ENCODE measurements at regions not wholly inside any gene's neighbourhood (a gene's known extent, or its start where the extent isn't known, plus 50 kb on each side); places are given as distances from the start of the nearest gene placed in this dataset.

- TF ChIP-seq CTCF (IDR thresholded peaks at IDR 0.05; ENCODE audit: insufficient read depth, low read length, severe bottlenecking), result no peak
- DNase-seq (ENCODE audit: low read depth), result no peak
- no peaks in the 10 kb centered on the region for H3K27me3 ChIP-seq (ENCODE audit: control insufficient read depth, insufficient read depth, low read length)
- no peak for FAIRE-seq
- no peak overlapping the region for H3K4me3 ChIP-seq (ENCODE audit: low read depth, low read length)
- H3K36me3 ChIP-seq (ENCODE audit: control insufficient read depth, insufficient read depth, low read length), result no peaks in the 10 kb centered on the region
Observed at GRCh38 chr3:176926034-176926433, 271.2 kb downstream of the TBL1XR1 start.

GRCh38 chr3:176920766-176921160 is 276.5 kb downstream of the TBL1XR1 start:
- TF ChIP-seq CTCF (IDR thresholded peaks at IDR 0.05; ENCODE audit: insufficient read depth, low read length, severe bottlenecking), result no peak
- FAIRE-seq, result no peak
- Histone ChIP-seq H3K36me3 (ENCODE audit: control insufficient read depth, insufficient read depth, low read length) (no peaks in the 10 kb centered on the region), H3K4me3 (ENCODE audit: low read depth, low read length) (no peak overlapping the region), H3K27me3 (ENCODE audit: control insufficient read depth, insufficient read depth, low read length) (no peaks in the 10 kb centered on the region)
- DNase-seq (ENCODE audit: low read depth), result peak; percentile 41

GRCh38 chr3:176919836-176920765 is 277.2 kb downstream of the TBL1XR1 start:
- no peaks in the 10 kb centered on the region for H3K36me3 ChIP-seq (ENCODE audit: control insufficient read depth, insufficient read depth, low read length)
- no peak overlapping the region for H3K4me3 ChIP-seq (ENCODE audit: low read depth, low read length)
- no peak for TF ChIP-seq CTCF (IDR thresholded peaks at IDR 0.05; ENCODE audit: insufficient read depth, low read length, severe bottlenecking)
- no peaks in the 10 kb centered on the region for H3K27me3 ChIP-seq (ENCODE audit: control insufficient read depth, insufficient read depth, low read length)
- DNase-seq (ENCODE audit: low read depth) (peak; percentile 93), FAIRE-seq (peak; percentile 96)

- FAIRE-seq (peak; percentile 70), DNase-seq (ENCODE audit: low read depth) (peak; percentile 92)
- TF ChIP-seq CTCF (IDR thresholded peaks at IDR 0.05; ENCODE audit: insufficient read depth, low read length, severe bottlenecking), result no peak
- H3K27me3 ChIP-seq (ENCODE audit: control insufficient read depth, insufficient read depth, low read length), result no peaks in the 10 kb centered on the region
- H3K4me3 ChIP-seq (ENCODE audit: low read depth, low read length), result no peak overlapping the region
- H3K36me3 ChIP-seq (ENCODE audit: control insufficient read depth, insufficient read depth, low read length), result no peaks in the 10 kb centered on the region
Observed at GRCh38 chr3:176916777-176917176, 280.5 kb downstream of the TBL1XR1 start.

- DNase-seq (ENCODE audit: low read depth) (peak; percentile 97), FAIRE-seq (no peak)
- Histone ChIP-seq H3K27me3 (ENCODE audit: control insufficient read depth, insufficient read depth, low read length) (no peaks in the 10 kb centered on the region), H3K36me3 (ENCODE audit: control insufficient read depth, insufficient read depth, low read length) (no peaks in the 10 kb centered on the region), H3K4me3 (ENCODE audit: low read depth, low read length) (no peak overlapping the region)
- TF ChIP-seq CTCF (IDR thresholded peaks at IDR 0.05; ENCODE audit: insufficient read depth, low read length, severe bottlenecking), result no peak
Observed at GRCh38 chr3:176914764-176915163, 282.5 kb downstream of the TBL1XR1 start.

Measured in bronchial epithelial cell (primary cell).